Calu3 (cell line): ENCODE measurements at regions not wholly inside any gene's neighbourhood (a gene's known extent, or its start where the extent isn't known, plus 50 kb on each side); places are given as distances from the start of the nearest gene placed in this dataset.

Source experiments
- BruUV-seq: library from RNA; stranded (reverse); fragments of 400-500 nt; replicated peaks from 2 replicates; lab custom pipeline; 2021; lab: Mats Ljungman, UMichigan
- CTCF ChIA-PET: fragments of 300-600 bp; sonication (Branson Sonifier 250); formaldehyde crosslinking; loops from one replicate; lab custom pipeline; 2022; ENCODE audit warnings: antibody characterized with exemption; lab: Charles Lee
- DNase-seq: peaks from one replicate; pipeline ENCODE4 v3.0.0; 2022
- H3K27ac Mint-ChIP-seq: one replicate; pipeline ENCODE4 v1.8.0; 2022; ENCODE audit warnings: mixed read lengths; ENCODE audit not compliant: unreplicated experiment
- H3K27me3 Mint-ChIP-seq: one replicate; pipeline ENCODE4 v1.8.0; 2022; ENCODE audit warnings: mixed read lengths; ENCODE audit not compliant: unreplicated experiment
- H3K36me3 Mint-ChIP-seq: one replicate; pipeline ENCODE4 v1.8.0; 2022; ENCODE audit warnings: mild to moderate bottlenecking, moderate library complexity, mixed read lengths; ENCODE audit not compliant: insufficient read depth, unreplicated experiment
- H3K4me1 Mint-ChIP-seq: one replicate; pipeline ENCODE4 v1.8.0; 2022; ENCODE audit warnings: mild to moderate bottlenecking, low read depth, mixed read lengths; ENCODE audit not compliant: unreplicated experiment
- H3K4me3 Mint-ChIP-seq: one replicate; pipeline ENCODE4 v1.8.0; 2022; ENCODE audit warnings: mild to moderate bottlenecking, low read depth, moderate library complexity, mixed read lengths; ENCODE audit not compliant: unreplicated experiment
- H3K9me3 Mint-ChIP-seq: one replicate; pipeline ENCODE4 v1.8.0; 2022; ENCODE audit warnings: low read depth, mixed read lengths; ENCODE audit not compliant: unreplicated experiment
- CTCF ChIP-seq: fragments of 200-600 bp; IDR thresholded peaks from one replicate; pipeline ENCODE4 v1.8.0; 2022; ENCODE audit warnings: antibody characterized with exemption; ENCODE audit not compliant: unreplicated experiment
- intact Hi-C: fragments of 100-400 bp; cut with micrococcal nuclease; formaldehyde crosslinking; loops from one replicate; pipeline ENCODE4 v1.10.0; 2022; ENCODE audit not compliant: unreplicated experiment

GRCh38 chr13:65854431-65854830 is 1375.7 kb downstream of the PCDH9 start:
- BruUV-seq: no TSS peak
- no peak for DNase-seq
- intact Hi-C loops: no loop called here
- Mint-ChIP-seq H3K27me3 (no peaks in the 10 kb centered on the region), H3K4me3 (no peak overlapping the region), H3K9me3 (no peaks in the 10 kb centered on the region), H3K4me1 (no peaks in the 10 kb centered on the region), H3K27ac (no peak overlapping the region), H3K36me3 (no peaks in the 10 kb centered on the region)
- TF ChIP-seq CTCF: no peak
- CTCF ChIA-PET: no interaction called here

GRCh38 chr13:65844266-65844841 is 1385.8 kb downstream of the PCDH9 start:
- no peak for TF ChIP-seq CTCF
- BruUV-seq: no TSS peak
- Mint-ChIP-seq H3K4me3 (no peak overlapping the region), H3K27ac (no peak overlapping the region), H3K27me3 (no peaks in the 10 kb centered on the region), H3K36me3 (no peaks in the 10 kb centered on the region), H3K9me3 (peaks cover 3% of the 10 kb centered on the region), H3K4me1 (no peaks in the 10 kb centered on the region)
- intact Hi-C loops: no loop called here
- CTCF ChIA-PET: no interaction called here
- DNase-seq: no peak

GRCh38 chr13:65843314-65843731 is 1386.8 kb downstream of the PCDH9 start:
- DNase-seq: no peak
- Mint-ChIP-seq H3K9me3 (peaks cover 3% of the 10 kb centered on the region), H3K4me3 (no peak overlapping the region), H3K4me1 (no peaks in the 10 kb centered on the region), H3K27me3 (no peaks in the 10 kb centered on the region), H3K27ac (no peak overlapping the region), H3K36me3 (no peaks in the 10 kb centered on the region)
- TF ChIP-seq CTCF: no peak
- no TSS peak for BruUV-seq
- CTCF ChIA-PET: no interaction called here
- intact Hi-C loops: no loop called here

GRCh38 chr13:65841156-65841555 is 1389.0 kb downstream of the PCDH9 start:
- Mint-ChIP-seq H3K4me3 (no peak overlapping the region), H3K27ac (no peak overlapping the region), H3K27me3 (no peaks in the 10 kb centered on the region), H3K9me3 (peaks cover 2% of the 10 kb centered on the region), H3K36me3 (no peaks in the 10 kb centered on the region), H3K4me1 (no peaks in the 10 kb centered on the region)
- no peak for DNase-seq
- no TSS peak for BruUV-seq
- CTCF ChIA-PET: no interaction called here
- intact Hi-C loops: no loop called here
- TF ChIP-seq CTCF: no peak
